GM18499 (cell line): ENCODE measurements at regions not wholly inside any gene's neighbourhood (a gene's known extent, or its start where the extent isn't known, plus 50 kb on each side); places are given as distances from the start of the nearest gene placed in this dataset.

Experiments
- ATAC-seq: cut with Tn5 transposase; IDR thresholded peaks from one replicate; pipeline ENCODE4 v1.9.1; 2021; ENCODE audit warnings: moderate number of reproducible peaks; ENCODE audit not compliant: insufficient read depth, unreplicated experiment

DNA sequence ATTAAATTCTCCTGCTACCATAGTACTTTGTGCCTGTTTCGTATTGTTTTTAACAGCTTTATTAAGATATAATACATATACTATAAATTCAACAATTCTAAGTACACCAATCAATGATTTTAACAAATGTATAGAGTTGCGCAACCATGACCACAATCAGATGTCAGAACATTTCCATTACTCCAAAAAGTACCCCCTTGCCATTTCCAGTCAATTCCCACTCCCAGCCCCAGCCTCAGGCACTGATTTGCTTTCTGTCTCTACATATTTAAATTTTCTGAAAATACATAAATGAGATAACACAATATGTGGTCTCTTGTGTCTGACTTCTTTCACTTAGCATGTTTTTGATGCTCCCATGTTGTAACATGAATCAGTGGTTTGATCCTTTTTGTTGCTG, 193.9 kb downstream of the FIGN start:
- no peak for ATAC-seq

DNA sequence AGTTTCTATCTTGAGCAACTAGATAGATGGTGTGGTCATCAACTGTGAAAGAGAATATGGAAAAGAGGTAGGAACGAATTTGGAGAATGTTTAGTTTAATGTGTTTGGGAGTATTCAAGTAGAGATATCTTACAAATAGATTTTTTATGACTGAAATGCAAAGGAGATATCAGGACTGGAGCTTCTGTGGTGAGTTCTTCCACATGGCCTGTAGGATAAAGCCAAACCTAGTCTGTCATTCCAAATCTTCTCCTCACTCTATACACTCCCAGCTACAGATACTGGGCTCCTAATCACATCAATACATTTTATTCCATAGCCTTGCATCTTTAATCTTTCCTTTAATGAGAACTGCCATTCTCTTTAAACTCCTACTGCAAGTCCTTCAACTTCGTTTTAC, 194.3 kb downstream of the FIGN start:
- ATAC-seq, result no peak

DNA sequence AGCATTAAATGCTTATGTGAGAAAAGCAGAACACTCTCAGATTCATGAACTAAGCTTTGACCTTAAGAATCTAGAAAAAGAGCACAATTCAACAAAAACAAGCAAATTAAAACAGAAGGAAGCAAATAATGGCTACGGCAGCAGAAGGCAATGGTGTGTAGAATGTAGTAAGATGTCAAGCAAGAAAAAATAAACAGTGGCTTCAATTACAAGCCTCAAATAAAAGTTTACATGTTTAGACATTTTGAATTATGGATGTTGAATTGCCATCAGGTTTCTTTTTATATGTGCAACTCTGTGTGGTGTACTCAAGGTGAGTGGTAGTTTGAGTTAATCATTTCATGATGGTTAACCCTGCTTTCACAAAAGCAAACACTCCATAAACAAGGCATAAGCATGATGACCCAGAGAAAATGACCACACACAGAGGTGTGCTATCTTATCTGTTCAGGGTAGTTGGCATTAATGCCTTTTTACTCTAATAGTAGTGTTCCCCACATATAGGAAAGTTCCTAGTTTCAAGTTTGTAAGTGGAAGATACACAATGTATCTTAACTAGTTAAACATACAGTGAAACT, 207.1 kb downstream of the FIGN start:
- no peak for ATAC-seq

DNA sequence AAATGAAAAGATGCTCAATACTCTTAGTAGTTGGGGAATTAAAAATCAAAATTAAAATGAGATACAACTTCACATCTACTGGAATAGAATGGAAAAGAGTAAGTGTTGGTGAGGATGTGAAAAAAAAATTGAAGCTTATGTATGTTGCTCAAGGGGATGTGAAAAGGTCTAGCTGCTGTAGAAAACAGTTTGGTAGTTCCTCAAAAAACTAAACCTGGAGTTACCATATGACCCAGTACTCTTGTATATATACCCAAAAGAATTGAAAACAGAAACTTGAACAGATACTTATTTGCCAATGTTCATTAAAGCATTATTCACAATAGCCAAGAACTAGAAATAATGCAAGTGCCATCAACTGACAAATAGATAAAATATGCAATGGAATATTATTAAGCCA, 208.4 kb downstream of the FIGN start:
- no peak for ATAC-seq

- ATAC-seq, result no peak
Measured at GRCh38 chr2:163518762-163519161, 217.0 kb downstream of the FIGN start.

- ATAC-seq, result no peak
Measured at GRCh38 chr2:163515836-163516235, 220.0 kb downstream of the FIGN start.

DNA sequence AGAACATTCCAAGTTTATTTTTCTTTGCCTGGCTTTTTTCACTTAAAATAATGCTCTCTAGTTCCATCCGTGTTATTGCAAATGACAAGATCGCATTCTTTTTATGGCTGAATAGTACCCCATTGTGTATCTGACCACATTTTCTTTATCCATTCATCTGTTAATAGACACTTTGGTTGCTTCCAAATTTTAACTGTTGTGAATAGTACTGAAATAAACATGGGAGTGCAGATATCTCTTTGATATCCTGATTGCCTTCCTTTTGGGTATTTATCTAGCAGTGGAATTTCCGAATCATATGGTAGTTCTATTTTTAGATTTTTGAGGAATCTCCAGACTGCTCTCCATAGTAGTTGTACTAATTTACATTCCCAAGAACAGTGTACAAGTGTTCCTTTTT, 230.5 kb downstream of the FIGN start:
- no peak for ATAC-seq

- ATAC-seq, result no peak
Measured at GRCh38 chr2:163493359-163494298, 242.2 kb downstream of the FIGN start.

DNA sequence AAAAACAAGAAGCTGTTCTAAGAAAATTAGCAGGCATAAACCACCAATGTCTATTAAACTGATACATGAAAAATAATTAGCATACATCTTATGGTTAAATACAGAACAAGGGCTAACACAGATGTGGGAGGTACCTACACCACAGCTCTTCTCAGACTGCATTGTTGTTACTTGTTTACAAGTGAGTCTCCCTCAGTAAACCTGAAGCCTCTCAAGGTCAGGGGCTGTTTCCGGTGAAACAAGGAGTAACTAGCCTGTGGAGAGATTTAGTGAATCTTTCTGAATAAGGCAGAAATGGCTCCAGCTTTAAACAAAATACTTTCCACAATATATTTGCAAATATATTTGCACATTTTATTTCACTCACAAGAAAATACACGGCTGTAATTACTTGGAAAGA, 244.0 kb downstream of the FIGN start:
- ATAC-seq, result no peak

DNA sequence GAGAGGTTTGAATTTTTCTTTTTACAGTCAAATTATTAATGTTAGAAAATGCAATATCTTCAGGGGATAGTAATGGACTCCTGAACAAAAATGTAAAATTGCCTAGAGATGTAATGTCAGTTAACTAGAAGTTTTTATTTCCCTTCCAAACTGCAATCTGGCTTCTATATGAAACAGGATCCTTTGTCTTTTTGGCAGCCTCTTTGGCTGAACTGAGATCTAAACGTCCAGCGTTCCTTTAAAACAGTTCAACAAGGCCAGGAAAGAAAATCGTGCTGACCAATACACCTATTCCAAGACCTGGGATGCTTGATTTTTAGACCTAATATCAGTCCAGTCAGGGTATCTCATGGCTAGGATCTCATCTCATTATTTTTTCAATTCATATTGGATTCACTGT, 245.5 kb downstream of the FIGN start:
- ATAC-seq, result no peak

- ATAC-seq, result no peak
Measured at GRCh38 chr2:163481515-163481914, 254.3 kb downstream of the FIGN start.

DNA sequence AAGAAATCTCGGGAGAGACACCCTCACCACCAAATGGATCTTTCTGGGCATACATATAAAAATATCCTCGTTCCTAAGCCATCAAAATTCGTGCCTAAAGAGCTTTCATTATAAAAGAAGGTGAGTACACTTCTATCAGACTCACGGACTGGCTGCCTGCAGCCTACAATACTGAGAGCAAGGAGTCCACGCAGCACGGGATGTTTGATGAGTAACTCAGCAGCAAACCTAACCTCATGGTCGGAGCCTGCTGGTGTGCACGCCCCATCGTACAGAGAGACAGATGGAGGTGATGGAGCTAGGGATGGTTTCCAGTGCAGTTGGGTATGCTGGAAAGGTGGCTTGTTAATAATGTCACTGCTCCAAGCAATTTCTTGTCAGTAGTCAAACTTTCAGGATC, 256.2 kb downstream of the FIGN start:
- ATAC-seq, result no peak

DNA sequence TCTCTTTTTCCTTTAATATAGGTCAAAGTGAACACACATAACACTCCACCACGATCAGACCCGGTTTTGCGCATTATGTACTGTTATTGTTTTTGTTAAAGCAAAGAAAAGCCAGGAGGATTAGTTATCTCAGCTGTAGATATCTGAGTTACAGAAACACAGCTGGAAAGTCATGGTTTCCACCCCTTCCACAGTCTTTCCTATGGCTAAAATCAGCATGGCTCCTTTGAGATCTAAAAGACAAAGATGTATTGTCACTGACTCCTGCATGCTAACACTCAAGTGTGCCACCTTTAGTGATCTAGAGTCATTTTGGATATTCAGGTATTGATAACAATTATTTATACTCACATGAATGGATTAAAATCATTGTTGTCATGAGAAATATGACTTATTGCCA, 260.0 kb downstream of the FIGN start:
- ATAC-seq, result no peak

GRCh38 chr2:163474889-163475288, 260.9 kb downstream of the FIGN start:
- ATAC-seq, result no peak

DNA sequence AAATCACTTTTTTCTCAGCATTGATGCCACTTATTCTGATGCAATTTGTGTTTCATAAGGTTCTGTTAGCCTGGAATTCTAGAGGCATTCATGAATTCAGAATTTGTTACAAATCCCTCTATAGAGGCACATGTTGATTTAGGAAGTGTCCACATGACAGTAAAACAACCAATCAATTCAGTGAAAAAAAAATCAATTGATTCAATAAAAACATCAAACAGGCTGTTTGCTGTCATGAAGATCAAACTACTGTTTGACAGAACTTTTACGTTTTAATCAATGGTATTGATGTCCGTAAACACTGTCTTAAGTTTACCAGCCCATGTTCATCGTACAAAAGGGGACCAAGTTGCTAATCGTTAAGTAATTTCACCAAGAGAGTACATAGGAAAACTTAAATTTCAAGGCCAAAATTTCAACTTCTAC, 261.5 kb downstream of the FIGN start:
- ATAC-seq, result no peak

DNA sequence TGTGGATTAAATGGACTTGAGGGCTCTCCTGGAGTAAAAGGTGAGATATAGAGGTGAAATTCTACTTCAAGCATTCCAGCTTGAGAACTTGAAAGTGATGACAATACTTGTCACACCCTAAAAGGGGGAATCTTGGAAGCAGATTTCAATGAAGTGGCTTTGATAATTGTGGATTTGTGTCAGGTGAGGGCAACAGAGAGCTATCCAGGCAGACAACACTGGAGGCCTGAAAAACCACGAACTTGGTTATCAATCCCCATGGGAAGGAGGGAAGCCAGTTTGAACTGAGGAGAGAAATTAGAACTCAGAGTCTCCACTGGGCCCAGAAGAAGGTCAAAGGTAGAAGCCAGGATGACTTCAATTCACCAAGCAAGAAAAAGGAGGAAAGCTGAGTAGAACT, 263.9 kb downstream of the FIGN start:
- no peak for ATAC-seq

GRCh38 chr2:163469561-163469962, 266.2 kb downstream of the FIGN start:
- ATAC-seq, result no peak

- no peak for ATAC-seq
Measured at GRCh38 chr2:163467251-163467630, 268.6 kb downstream of the FIGN start.

- no peak for ATAC-seq
Measured at GRCh38 chr2:163466331-163467250, 269.2 kb downstream of the FIGN start.

DNA sequence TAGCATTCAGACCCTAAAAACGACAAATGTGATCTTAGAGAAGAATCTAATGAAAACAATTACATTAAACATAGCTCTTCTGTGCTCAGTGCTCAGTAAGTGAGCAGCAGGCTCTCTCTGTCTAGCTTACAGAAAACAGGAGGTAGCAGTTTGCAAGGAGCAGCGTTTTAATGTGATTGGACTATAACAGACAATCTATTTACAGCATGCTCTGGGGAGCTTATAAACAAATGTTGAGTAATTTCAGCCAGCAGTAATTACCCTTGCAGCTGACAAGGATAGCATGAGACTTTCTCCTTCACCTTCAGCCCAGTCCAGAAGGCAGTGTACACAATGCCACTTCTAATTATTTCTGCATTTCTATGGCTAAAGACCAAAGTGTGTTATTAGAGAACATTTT, 270.4 kb downstream of the FIGN start:
- no peak for ATAC-seq

GRCh38 chr2:163463411-163463810, 272.4 kb downstream of the FIGN start:
- no peak for ATAC-seq
